Keratinocyte (primary cell): ENCODE measurements at regions not wholly inside any gene's neighbourhood (a gene's known extent, or its start where the extent isn't known, plus 50 kb on each side); places are given as distances from the start of the nearest gene placed in this dataset.

Experiments
- DNase-seq: peaks from one replicate; pipeline ENCODE4 v3.0.0-alpha.2; 2011; ENCODE audit warnings: low read depth, missing footprints, low spot score
- FAIRE-seq: peaks from 2 replicates; lab custom pipeline; 2011; peaks lifted over from hg19 to GRCh38; lab: Jason Lieb, UNC
- H2AFZ ChIP-seq: 2 replicates; pipeline ENCODE4 v1.6.0; 2012; ENCODE audit warnings: low read length, control low read depth, inconsistent platforms; ENCODE audit not compliant: control insufficient read depth
- H3K27ac ChIP-seq: 2 replicates; pipeline ENCODE4 v1.5.1; 2011; ENCODE audit warnings: low read length; ENCODE audit not compliant: control insufficient read depth, insufficient read depth
- H3K27me3 ChIP-seq: 3 replicates; pipeline ENCODE4 v1.6.0; 2011; ENCODE audit warnings: low read length; ENCODE audit not compliant: control insufficient read depth, insufficient read depth; ENCODE audit errors: extremely low read depth
- H3K36me3 ChIP-seq, 2 experiments: 2 replicates in 1 of 2; 3 replicates in 1 of 2; pipeline ENCODE4 v1.5.1; 2011; ENCODE audit warnings: low read length in 2 of 2, mild to moderate bottlenecking in 1 of 2; ENCODE audit not compliant: control insufficient read depth in 2 of 2, insufficient read depth in 2 of 2; ENCODE audit errors: extremely low read depth in 1 of 2
- H3K4me1 ChIP-seq: 3 replicates; pipeline ENCODE4 v1.5.1; 2011; ENCODE audit warnings: low read length; ENCODE audit not compliant: control insufficient read depth, insufficient read depth; ENCODE audit errors: extremely low read depth
- H3K4me2 ChIP-seq: 3 replicates; pipeline ENCODE4 v1.6.0; 2011; ENCODE audit warnings: low read depth, low read length; ENCODE audit not compliant: control insufficient read depth, insufficient read depth; ENCODE audit errors: extremely low read depth
- H3K4me3 ChIP-seq, 3 experiments: fragments of 200-600 bp in 1 of 3; sonication (generic) in 1 of 3; 2 replicates in 2 of 3; 3 replicates in 1 of 3; pipeline ENCODE4 v1.5.1; 2011 to 2016; ENCODE audit warnings: low read length in 3 of 3, mild to moderate bottlenecking in 3 of 3, control low read depth in 2 of 3, inconsistent platforms in 1 of 3, low read depth in 1 of 3, mixed read lengths in 1 of 3, mixed run types in 1 of 3, moderate library complexity in 1 of 3; ENCODE audit not compliant: control insufficient read depth in 2 of 3, insufficient read depth in 2 of 3; ENCODE audit errors: extremely low read depth in 1 of 3
- H3K79me2 ChIP-seq: 2 replicates; pipeline ENCODE4 v1.6.0; 2012; ENCODE audit warnings: low read length; ENCODE audit not compliant: control insufficient read depth, insufficient read depth
- H3K9ac ChIP-seq: 3 replicates; pipeline ENCODE4 v1.6.0; 2011; ENCODE audit warnings: low read length; ENCODE audit not compliant: control insufficient read depth, insufficient read depth; ENCODE audit errors: extremely low read depth
- H3K9me1 ChIP-seq: 3 replicates; pipeline ENCODE4 v1.6.0; 2011; ENCODE audit warnings: low read length; ENCODE audit not compliant: control insufficient read depth, insufficient read depth; ENCODE audit errors: extremely low read depth
- H3K9me3 ChIP-seq: 2 replicates; pipeline ENCODE4 v1.5.1; 2012; ENCODE audit warnings: low read depth, low read length; ENCODE audit not compliant: control insufficient read depth
- H4K20me1 ChIP-seq: 3 replicates; pipeline ENCODE4 v1.6.0; 2011; ENCODE audit warnings: low read length; ENCODE audit not compliant: control insufficient read depth, insufficient read depth; ENCODE audit errors: extremely low read depth
- CTCF ChIP-seq, 3 experiments: IDR thresholded peaks in 1 of 3; conservative IDR thresholded peaks in 1 of 3; optimal IDR thresholded peaks in 1 of 3; 2 replicates in 2 of 3; 3 replicates in 1 of 3; pipeline versions ENCODE3 to v1.5.1; 2011; ENCODE audit warnings: low read length in 3 of 3, mild to moderate bottlenecking in 3 of 3, moderate library complexity in 2 of 3, control low read depth in 1 of 3, inconsistent platforms in 1 of 3; ENCODE audit not compliant: insufficient read depth in 2 of 3; ENCODE audit errors: extremely low read depth in 1 of 3
- EZH2 ChIP-seq: IDR thresholded peaks from one replicate; pipeline ENCODE4 v1.6.1; 2012; ENCODE audit warnings: inconsistent platforms, mild to moderate bottlenecking, low read length, moderate library complexity
- dilution Hi-C: fragments of 300-500 bp; cut with MboI; formaldehyde crosslinking; loops from one replicate; pipeline ENCODE4 v1.7.0; 2020; ENCODE audit warnings: low sequenced_read_pairs; ENCODE audit not compliant: extremely low pct_ligation_motif_present

DNA sequence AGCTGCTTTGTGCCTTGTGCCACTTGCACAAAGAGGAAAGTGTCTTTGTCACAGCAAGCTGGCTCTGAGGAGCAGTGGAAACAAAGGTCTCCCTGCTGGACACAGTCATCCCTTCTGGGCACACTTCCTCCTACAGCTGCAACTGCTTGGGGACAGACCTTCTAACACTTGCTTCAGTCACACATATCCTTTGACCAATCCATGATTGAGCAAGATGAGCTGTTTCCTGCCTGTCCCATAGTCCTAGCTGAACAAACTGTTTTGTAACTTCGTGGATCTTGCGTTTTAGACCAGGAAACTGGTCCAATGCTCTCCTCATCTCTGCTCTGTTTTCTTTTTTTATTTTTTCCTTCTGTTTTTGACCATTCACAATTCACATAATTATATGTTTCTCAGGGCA lies 98.5 kb downstream of the RRAGB start:
- Histone ChIP-seq H3K9ac (no peak overlapping the region), H3K27ac (no peak overlapping the region), H3K36me3 (no peaks in the 10 kb centered on the region), H3K4me1 (no peaks in the 10 kb centered on the region), H2AFZ (no peak overlapping the region), H3K4me3 (no peak overlapping the region), H3K9me1 (no peaks in the 10 kb centered on the region), H3K4me2 (no peak overlapping the region), H4K20me1 (no peaks in the 10 kb centered on the region), H3K9me3 (peaks cover 3% of the 10 kb centered on the region), H3K79me2 (no peaks in the 10 kb centered on the region), H3K27me3 (no peaks in the 10 kb centered on the region)
- FAIRE-seq (no peak), DNase-seq (no peak)
- no peak for TF ChIP-seq EZH2
- TF ChIP-seq CTCF (optimal IDR thresholded peaks at IDR 0.05 in 1 of 3, IDR thresholded peaks at IDR 0.05 in 1 of 3, conservative IDR thresholded peaks at IDR 0.05 in 1 of 3; ENCODE audit: extremely low read depth in 1 of 3, insufficient read depth in 2 of 3, low read length in 3 of 3), result no peak
- dilution Hi-C loops, result no loop called here

- H3K4me1 ChIP-seq, result no peaks in the 10 kb centered on the region
- H2AFZ ChIP-seq, result no peak overlapping the region
- H3K4me2 ChIP-seq, result no peak overlapping the region
- H3K9me1 ChIP-seq, result no peaks in the 10 kb centered on the region
- H3K79me2 ChIP-seq, result no peaks in the 10 kb centered on the region
- H3K27me3 ChIP-seq, result no peaks in the 10 kb centered on the region
- H3K9ac ChIP-seq, result no peak overlapping the region
- H3K4me3 ChIP-seq, result no peak overlapping the region
- TF ChIP-seq EZH2 (no peak), CTCF (optimal IDR thresholded peaks at IDR 0.05 in 1 of 3, IDR thresholded peaks at IDR 0.05 in 1 of 3, conservative IDR thresholded peaks at IDR 0.05 in 1 of 3; ENCODE audit: extremely low read depth in 1 of 3, insufficient read depth in 2 of 3, low read length in 3 of 3) (no peak)
- no peak overlapping the region for H3K27ac ChIP-seq
- H3K9me3 ChIP-seq, result no peaks in the 10 kb centered on the region
- FAIRE-seq (no peak), DNase-seq (no peak)
- dilution Hi-C loops, result no loop called here
- no peaks in the 10 kb centered on the region for H3K36me3 ChIP-seq
- H4K20me1 ChIP-seq, result no peaks in the 10 kb centered on the region
Measured at GRCh38 chrX:55818673-55819375, 101.3 kb downstream of the RRAGB start.
